Uterus (tissue), 2 donors: ENCODE measurements at regions not wholly inside any gene's neighbourhood (a gene's known extent, or its start where the extent isn't known, plus 50 kb on each side); places are given as distances from the start of the nearest gene placed in this dataset.

Experiments
- CTCF ChIP-seq, 4 experiments: fragments of 200-600 bp in 2 of 4; fragments of 450-650 bp in 2 of 4; sonication (generic) in 2 of 4; IDR thresholded peaks; one replicate each; pipeline ENCODE4 v1.5.1; 2016 to 2019; ENCODE audit warnings: antibody characterized with exemption in 4 of 4, mild to moderate bottlenecking in 2 of 4, moderate library complexity in 1 of 4
- POLR2A ChIP-seq, 2 donors: fragments of 450-650 bp; IDR thresholded peaks; one replicate each; pipeline ENCODE4 v1.6.1; 2016; ENCODE audit warnings: antibody characterized with exemption in 2 of 2, mild to moderate bottlenecking in 1 of 2, moderate library complexity in 1 of 2

DNA sequence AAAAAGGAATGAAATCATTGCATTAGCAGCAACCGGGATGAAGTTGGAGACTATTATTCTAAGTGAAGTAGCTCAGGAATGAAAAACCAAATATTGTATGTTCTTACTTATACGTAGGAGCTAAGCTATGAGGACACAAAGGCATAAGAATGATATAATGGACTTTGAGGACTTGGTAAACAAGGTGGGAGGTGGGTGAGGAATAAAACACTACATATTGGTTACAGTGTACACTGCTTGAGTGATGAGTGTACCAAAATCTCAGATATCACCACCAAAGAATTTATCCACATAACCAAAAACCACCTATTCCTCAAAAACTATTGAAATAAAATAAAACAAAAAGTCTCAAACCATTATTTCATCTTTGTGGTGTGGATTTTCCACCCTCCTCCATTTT, 593.5 kb downstream of the TENT5A start:
- no peak for TF ChIP-seq CTCF (IDR thresholded peaks at IDR 0.05)
- TF ChIP-seq POLR2A (IDR thresholded peaks at IDR 0.05) = no peak
